HEK293T (cell line): ENCODE measurements at regions not wholly inside any gene's neighbourhood (a gene's known extent, or its start where the extent isn't known, plus 50 kb on each side); places are given as distances from the start of the nearest gene placed in this dataset.

Experiments
- ELF4 ChIP-seq: fragments of 450-650 bp; IDR thresholded peaks from 2 replicates; pipeline ENCODE4 v1.6.1; 2017; ENCODE audit warnings: antibody characterized with exemption
- FOXK2 ChIP-seq: fragments of 450-650 bp; IDR thresholded peaks from 2 replicates; pipeline ENCODE4 v1.6.1; 2016; ENCODE audit warnings: mild to moderate bottlenecking
- L3MBTL2 ChIP-seq: fragments of 450-650 bp; conservative IDR thresholded peaks from 2 replicates; pipeline ENCODE4 v1.6.1; 2016; ENCODE audit warnings: mild to moderate bottlenecking

DNA sequence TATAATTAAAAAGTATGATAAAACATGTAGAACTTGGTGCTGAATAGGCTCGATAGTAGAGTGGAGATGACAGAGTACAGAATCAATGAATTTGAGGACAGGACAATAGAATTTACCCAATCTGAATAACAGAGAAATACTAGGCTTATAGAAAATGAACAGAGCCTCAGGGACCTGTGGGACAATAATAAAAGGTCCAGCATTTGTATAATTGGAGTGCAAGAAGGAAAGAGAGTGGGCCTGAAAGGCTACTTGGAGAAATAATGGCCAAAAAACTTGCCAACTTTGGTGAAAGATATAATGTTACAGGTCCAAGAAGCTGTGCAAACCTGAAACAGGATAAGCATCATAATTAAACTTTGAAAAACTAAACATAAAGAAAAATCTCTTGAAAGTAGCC lies 227.3 kb downstream of the CXCL12 start:
- TF ChIP-seq L3MBTL2 (no peak), ELF4 (no peak), FOXK2 (no peak)
